HG03521 (cell line): ENCODE measurements at regions not wholly inside any gene's neighbourhood (a gene's known extent, or its start where the extent isn't known, plus 50 kb on each side); places are given as distances from the start of the nearest gene placed in this dataset.

Experiments used
- ATAC-seq: cut with Tn5 transposase; IDR thresholded peaks from one replicate; pipeline ENCODE4 v1.9.1; 2021; ENCODE audit warnings: mild to moderate bottlenecking, moderate library complexity; ENCODE audit not compliant: unreplicated experiment

DNA sequence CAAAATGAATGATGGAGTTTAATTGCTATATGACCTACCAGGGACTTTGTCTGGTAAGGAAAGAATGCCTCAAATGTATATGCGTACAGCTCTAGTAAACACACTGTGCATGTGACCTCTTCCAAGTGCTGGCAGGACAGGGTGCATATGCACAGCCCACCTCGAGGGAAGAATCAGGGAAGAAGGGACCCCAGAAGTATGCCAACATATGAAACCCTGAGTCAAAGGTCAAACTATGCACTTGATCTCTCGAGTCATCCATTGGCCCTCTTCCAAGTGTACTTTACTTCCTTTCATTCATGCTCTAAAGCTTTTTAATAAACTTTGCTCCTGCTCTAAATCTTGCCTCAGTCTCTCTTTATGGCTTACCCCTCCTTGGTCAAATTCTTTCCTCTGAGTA is 804.6 kb upstream of the COX7C start:
- ATAC-seq: no peak

DNA sequence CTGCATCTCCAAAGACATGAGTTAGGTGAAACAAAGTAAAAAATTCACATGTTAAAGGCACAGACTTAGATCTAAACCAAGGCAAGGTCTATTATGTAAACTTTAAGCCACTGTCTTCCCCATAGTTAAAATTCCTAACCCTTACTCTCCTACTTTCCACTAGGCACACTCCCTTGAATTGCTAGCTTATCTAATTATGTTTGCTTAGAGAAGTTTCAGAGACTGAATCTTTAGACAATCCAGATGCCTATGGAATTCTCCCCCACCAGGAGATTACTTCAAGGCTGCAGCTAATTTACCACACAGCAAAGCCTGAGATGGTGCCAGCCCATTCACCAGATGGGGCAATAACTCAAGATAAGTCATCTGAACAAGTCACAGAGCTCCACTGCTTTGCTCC is 803.1 kb upstream of the COX7C start:
- ATAC-seq: no peak

DNA sequence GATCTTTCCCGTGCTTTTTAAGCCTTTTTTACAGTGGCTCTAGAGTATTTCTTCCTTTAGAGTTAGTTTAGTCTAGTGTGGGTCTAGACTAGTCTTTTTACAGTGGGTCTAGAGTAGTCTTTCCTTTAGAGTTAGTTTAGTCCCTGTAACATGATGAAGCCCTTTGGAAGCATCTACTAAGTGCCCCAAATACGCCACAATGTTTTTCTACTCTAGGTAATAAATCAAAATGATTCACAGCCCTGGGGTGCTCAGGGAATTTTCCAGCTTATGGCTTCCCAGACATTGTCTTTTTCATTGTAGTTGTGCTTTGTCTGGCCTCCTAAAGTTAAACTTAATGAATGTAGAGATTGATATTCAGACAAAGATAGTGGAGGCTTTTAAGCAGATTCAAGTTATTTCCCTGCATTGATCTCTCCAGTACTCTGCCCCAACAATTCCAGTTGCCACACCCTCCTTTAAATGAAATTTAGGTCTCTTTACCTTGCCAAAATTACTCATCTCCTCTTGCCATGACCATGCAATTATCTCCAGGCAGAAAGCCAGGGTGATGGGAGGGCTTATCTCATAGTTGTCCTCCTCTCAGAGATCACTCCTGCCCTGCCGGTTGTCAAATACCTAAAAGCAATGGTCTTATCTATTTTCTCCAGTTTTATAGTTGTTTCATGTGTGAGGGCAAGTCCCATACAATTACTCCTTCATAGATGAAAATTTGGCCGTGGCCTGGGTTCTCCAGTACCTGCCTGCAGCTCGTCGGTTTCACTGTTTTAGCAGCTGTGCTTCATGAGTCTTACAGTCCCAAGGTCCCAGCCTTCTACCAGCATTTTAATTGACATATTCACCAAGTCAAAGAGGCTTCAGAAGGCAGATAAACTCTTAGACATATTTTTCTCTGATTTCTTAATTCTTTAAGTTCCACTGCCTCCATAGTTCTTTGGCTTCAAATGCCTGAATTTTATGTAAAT is 794.0 kb upstream of the COX7C start:
- no peak for ATAC-seq

DNA sequence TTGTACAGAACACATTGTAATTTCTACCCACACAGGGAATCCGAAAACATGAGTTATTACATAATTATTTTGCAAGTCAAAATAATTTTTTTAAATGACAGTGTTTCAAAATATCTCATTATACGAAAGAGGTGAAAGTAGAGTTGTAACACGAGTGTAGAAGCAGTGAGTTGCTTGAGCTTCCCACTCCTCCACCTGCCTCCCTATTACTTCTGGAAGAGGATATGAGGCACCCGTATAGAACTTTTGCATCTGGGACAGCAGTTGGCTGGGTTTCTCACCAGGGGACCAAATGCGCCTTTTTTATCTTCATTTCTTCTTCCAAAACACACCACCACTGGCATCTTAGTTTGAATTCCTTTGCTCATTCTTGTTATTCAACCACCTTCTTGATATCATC is 779.0 kb upstream of the COX7C start:
- no peak for ATAC-seq

DNA sequence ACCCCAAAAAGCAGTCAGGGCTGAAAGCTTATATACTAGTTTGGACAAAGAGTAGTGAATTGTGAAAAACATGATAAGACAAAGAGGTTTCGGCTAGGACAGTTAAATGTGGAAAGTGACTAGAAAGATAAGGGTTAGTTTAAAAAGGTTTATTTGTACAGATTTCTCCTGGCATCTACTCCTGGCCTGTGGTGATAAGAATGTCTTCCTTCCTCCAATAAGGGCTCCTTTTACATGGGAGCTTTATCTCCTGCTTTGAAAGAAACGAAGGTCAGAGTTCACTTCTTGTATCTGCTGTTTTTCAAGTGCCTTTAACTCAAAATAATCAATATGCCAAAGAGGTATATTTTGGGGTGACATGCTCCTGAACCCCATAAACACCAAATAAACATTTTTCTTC is 776.1 kb upstream of the COX7C start:
- no peak for ATAC-seq

DNA sequence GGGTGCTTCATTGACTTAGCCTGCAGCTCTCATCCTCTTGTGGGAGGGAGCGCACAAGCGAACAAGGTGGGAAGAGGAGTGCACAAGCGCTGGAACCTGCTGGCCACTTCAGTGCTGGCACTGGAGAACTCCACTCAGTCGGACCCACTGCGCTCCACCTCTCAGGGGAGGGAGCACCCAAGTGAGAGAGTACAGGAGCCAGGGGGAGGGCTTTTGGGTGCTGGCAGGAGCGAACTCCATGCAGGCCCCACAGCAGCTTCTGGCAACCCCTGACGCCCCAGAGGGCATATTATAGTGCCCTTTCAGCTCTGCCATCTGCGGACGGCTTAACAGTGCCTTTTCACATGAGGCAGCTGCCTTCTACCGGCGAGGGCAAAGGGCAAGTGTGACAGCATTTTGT is 774.2 kb upstream of the COX7C start:
- no peak for ATAC-seq

DNA sequence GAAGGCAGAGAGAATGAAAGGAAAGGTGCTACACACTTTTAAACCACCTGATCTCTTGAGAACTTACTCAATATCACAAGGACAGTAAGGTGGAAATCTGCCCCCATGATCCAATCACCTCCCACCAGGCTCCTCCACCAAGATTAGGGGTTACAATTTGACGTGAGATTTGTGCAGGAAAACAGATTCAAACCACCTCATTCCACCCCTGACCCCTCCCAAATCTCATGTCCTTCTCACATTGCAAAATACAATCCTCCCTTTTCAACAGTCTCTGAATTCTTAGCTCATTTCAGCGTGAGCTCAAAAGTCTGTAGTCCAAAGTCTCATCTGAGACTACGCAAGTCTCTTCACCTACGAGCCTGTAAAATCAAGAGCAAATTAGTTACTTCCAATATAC is 768.3 kb upstream of the COX7C start:
- no peak for ATAC-seq

DNA sequence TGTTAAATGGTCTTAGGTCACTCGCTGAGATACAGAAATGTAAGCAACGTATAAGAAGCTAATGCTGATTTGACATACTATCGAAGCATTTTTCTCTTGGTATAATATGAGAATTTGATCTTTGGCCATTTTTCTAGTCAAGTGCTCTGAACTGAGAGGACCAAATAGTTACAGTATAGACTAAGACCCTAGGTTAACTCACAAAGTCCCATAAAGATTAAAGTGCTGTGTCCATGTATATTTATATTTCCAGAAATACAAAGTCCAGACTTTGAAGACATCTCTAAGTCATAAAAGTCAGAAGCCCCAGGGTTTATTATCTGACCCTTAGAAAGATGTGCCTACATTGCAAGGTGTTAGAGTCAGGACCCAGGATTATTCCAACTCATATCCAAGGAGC is 752.4 kb upstream of the COX7C start:
- no peak for ATAC-seq

DNA sequence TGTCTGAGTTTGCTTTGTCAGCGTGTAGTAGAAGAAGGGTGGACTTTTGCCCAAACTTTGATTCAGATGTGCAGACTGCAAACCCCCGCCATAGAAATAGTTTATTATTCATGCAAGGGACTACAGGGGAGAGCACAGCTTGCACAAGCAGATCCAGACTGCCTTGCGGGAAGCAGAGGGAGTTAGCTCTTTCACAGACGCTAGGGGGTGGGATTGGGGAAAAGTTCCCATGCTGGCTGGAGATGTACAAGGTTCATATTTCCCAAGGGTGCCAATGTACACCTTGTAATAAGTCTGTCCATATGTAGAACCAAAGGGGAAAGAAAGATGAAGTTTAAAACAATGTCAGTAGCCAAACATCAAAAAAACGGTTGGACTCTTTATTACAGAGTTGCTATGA is 749.7 kb upstream of the COX7C start:
- ATAC-seq: no peak

DNA sequence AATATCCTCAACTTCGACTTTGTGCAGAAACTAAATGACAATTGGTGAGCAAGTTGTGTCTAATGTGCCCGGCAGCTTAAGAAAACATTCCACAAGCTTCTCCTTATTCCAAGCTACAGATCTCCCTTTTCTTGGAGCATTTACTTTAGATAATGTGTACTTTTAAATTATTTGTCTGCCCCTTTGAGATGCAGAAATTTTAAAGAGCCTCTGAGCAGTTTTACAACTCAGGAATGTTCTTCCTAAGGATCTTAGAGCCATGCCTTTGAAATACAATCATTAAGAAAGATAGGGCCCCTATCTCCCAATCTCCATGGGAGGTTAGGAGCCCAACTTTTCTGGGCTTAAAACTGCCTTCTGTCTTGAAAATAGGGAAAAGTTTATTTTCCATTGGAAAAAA is 723.7 kb upstream of the COX7C start:
- no peak for ATAC-seq

DNA sequence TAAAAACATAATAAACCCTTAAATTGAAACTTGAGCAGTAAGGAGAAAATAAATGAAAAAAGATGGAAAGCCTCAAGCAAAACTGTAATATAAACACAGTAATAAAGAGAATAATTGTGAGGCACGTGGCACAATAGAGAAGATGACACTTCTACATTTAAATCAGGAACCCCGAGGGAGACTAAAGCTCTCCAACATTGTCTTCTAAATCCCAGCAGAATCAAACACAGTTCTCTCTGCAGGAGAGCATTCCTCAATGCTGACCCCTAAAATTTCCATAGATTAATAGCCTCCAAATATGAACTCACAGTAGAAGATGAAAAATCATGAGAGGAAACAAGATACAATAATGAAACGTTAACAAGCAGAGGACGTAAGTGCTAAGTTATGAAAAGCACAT is 721.2 kb upstream of the COX7C start:
- ATAC-seq: no peak

DNA sequence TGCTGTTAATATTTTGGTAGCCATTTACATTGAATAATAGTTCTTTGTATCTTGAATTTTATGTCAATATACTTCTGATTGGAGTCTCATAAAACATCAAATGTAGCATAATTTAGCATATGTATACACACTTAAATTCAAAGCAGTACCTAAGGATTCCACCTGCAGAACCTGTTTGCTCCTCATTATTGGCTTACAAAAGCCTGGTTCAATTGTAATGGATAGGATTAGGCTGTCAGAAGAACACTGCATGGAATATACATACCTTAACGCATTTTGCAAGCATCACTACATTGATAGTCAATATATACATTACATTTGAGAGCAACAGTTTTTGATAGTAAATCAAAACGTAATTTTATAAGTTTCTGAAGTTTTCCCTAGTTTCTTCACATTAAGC is 711.3 kb upstream of the COX7C start:
- ATAC-seq: no peak

DNA sequence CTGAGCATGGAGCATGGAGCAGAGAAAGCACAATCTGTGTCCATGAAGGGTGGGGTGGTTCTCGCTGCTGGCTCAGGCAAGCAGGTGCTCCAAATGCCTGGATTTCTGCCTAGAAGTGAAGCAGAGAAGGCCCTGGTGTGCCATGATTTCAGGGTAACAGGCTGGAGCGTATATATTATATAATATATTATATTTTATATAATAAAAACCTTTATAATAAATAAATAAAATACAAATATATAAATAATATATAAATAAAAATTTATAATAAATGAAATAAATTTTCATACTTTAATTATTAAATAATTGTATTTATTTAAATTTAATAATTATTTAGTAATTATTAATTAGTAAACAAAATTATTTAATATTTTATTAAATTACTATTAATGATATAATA is 707.4 kb upstream of the COX7C start:
- no peak for ATAC-seq

DNA sequence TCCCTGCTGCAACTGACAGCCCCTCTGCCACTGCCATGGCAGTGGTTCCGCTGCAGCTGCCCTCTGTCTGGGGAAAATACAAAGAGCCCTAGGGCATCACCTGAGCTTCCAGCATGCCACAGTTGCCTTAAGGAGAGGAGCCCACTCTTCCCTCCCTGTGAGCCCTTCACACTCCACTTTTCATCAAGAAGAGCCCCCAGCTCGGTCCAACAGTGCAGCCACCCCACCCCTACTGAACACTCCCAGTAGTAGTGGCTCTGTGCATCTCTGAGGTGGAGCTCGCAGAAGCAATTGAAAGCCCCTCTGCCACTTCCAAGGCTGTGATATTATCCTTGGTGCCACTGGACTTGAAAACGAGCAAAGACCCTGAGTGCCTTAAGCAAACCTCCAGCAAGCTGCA is 696.8 kb upstream of the COX7C start:
- no peak for ATAC-seq

DNA sequence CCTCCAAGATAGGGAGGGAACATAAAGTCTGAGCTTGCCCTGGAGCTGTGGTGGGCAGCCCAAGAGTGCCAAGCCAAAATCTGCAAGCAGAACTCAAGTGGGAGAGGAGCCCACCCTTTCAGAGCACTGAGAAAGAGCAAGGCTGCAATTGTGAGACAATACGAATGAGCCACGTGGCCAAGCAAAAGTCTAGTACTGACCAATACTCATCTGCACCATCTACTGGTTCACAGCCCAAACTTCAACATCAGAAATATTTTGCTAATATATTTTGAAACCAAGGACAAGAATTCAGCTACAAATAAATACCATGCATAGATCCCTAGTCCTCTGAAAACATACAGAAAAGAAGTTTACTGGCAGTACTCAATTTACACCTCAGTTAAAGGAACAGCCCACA is 696.2 kb upstream of the COX7C start:
- ATAC-seq: no peak

DNA sequence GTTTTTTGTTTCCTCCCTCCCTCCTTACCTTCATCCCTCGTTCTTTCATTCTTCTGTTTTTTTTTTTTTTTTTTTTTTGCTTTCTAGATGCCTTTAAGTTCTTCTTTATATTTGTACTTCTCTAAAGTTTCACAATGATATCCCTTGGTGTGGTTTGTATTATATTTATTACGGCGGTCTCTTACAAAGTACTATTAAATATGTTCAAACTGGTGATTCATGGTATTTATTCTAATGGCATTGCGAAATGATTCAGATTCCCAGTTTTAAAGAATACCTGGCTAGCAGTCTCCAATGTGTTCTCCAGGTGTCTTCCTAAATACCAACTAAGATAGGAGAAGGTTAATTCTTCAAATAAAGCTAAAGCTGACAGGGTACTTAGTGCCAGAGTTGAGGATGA is 690.1 kb upstream of the COX7C start:
- ATAC-seq: no peak

DNA sequence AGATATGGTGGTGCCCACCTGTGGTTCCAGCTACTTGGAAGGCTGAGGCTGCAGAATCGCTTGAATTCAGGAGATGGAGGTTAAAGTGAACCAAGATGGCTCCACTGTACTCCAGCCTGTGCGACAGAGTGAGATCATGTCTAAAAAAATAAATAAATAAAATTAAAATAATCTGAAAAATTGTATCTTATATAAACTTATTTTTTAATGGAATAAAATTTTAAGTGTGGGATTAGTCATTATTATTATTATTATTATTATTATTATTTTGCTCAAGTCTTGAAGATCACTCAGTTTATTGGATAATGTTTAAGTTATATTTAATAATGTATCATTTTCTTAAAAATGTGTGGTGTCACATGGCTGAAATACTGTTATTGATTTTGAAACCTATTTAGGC is 688.0 kb upstream of the COX7C start:
- no peak for ATAC-seq

DNA sequence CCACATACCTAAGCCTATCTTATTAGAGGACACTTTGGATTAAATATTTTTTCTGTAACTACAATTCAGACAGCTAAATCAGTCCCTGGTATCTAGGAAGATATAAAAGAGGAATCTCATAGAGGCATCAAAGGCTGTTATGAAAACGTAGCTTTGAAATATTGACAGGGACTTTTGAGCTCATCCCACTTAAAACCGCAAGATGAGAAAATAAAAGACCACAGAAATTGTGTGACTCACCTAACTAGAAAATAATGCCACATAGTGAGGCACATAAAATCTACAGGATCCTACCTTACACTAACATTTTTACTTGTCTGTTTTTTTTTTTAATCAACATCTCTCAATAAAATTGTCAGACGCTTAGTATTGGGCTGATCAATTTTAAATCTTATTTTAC is 686.5 kb upstream of the COX7C start:
- no peak for ATAC-seq

DNA sequence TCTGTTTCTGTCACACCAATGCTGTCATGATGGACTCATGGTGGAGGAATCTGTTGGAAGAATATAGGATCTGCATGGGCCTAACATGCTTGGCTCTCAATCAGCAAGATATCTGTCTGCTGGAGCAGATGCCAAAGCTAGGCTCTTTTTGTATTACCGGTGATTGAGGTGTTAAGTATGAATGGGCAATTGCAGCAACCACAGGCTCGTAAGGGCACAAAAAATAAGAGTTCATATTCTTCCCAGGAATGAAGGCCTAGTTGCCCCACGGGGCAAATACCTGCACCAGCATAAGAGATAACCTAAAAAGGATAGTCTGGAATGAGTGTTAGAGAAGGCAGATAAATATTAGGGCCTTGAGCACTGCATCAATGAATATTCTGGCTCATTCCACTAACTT is 679.5 kb upstream of the COX7C start:
- no peak for ATAC-seq

DNA sequence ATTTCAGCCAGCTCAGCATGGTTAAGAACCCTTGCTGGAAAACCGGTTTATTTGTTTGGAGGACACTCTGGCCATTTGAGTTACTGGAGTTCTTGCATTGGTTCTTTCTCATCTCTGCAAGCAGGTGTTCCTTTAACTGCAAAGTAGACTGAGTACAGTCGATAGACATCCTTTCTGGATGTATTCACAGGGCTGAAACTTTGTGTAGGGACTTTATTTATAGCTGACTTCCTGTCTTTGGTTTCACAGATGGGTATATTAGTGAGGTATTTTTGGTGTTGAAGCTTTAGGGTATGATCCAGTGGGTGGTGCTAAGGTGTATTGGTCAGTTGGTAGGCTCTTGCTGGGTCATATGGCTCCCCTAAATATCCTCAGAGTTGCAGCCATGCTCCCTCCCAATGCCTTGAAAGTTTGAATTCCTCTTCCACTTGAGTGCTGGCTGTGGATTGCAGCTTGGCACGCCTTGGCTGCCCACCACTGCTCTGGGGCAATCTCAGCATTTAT is 666.0 kb upstream of the COX7C start:
- ATAC-seq: no peak

DNA sequence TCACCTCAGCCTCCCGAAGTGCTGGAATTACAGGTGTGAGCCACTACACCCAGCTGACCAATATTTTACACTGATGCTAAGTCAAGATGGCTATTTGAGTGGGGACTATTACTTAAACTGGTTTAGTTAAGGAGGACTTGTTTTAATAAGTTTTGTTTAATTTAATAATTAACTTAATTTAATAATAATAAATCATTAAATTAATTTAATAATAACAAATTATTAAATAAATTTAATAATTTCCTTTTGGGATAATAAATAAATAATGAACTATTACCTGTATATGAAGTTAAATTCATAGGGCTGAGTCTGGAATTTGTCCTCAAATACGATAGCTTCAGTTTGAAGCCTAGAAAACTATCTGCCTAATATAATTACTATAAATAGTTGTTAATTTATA is 665.1 kb upstream of the COX7C start:
- ATAC-seq: no peak

DNA sequence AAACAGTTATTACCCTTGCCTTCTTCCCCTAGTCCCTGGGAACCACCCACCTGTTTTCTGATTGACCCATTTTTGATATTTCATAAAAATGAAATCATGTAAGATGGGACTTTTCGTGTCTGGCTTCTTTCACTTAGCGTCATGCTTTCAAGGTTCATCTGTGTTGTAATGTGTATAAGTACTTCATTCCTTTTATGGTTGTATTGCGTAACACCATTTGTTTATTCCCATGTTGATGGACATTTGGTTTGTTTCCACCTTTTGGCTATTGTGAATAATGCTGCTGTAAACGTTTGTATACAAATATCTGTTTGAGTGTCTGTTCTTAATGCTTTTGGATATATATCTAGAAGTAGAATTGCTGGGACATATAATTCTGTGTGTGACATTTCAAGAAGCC is 650.1 kb upstream of the COX7C start:
- ATAC-seq: no peak

DNA sequence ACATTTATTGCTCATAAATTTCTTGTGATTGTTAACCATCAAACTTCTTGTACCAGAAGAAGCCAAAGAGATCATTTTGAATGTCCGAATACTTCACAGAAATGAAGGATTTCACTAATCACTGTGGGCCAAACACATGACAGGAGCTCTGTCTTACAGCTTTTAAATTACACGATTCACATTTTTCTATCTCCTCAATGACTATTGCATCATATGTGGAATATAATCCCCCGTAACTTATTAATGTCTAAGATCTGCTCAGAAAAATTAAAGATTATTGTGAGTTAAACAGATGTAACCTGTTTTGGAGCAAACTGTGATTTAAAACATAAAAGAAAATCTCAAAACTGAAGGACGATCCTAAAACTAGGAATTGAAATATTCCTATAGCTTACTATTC is 645.2 kb upstream of the COX7C start:
- ATAC-seq: no peak
